HG02870 (cell line): ENCODE measurements at regions not wholly inside any gene's neighbourhood (a gene's known extent, or its start where the extent isn't known, plus 50 kb on each side); places are given as distances from the start of the nearest gene placed in this dataset.

ENCODE experiments used
- ATAC-seq: cut with Tn5 transposase; IDR thresholded peaks from one replicate; pipeline ENCODE4 v1.9.1; 2021; ENCODE audit warnings: mild to moderate bottlenecking, moderate library complexity; ENCODE audit not compliant: unreplicated experiment

GRCh38 chr3:102269406-102269805 lies 165.4 kb upstream of the ZPLD1 start:
- no peak for ATAC-seq

- ATAC-seq: no peak
Observed at GRCh38 chr3:102290241-102290640, 144.6 kb upstream of the ZPLD1 start.

GRCh38 chr3:102295756-102296155 lies 139.1 kb upstream of the ZPLD1 start:
- ATAC-seq: no peak

GRCh38 chr3:102297072-102297658 lies 137.7 kb upstream of the ZPLD1 start:
- no peak for ATAC-seq

GRCh38 chr3:102299125-102299877 lies 135.5 kb upstream of the ZPLD1 start:
- ATAC-seq: no peak

- ATAC-seq: no peak
Observed at GRCh38 chr3:102301155-102301880, 133.5 kb upstream of the ZPLD1 start.

GRCh38 chr3:102302020-102302419 lies 132.8 kb upstream of the ZPLD1 start:
- ATAC-seq: no peak

- no peak for ATAC-seq
Observed at GRCh38 chr3:102304550-102304949, 130.3 kb upstream of the ZPLD1 start.

- no peak for ATAC-seq
Observed at GRCh38 chr3:102307442-102307841, 127.4 kb upstream of the ZPLD1 start.

GRCh38 chr3:102329066-102329465 lies 105.7 kb upstream of the ZPLD1 start:
- ATAC-seq: no peak

GRCh38 chr3:102329561-102329960 lies 105.3 kb upstream of the ZPLD1 start:
- ATAC-seq: no peak

GRCh38 chr3:102332205-102332604 lies 102.6 kb upstream of the ZPLD1 start:
- ATAC-seq: no peak

- ATAC-seq: no peak
Observed at GRCh38 chr3:102332934-102333333, 101.9 kb upstream of the ZPLD1 start.

- no peak for ATAC-seq
Observed at GRCh38 chr3:102336130-102336529, 98.7 kb upstream of the ZPLD1 start.

GRCh38 chr3:102339671-102340070 lies 95.1 kb upstream of the ZPLD1 start:
- no peak for ATAC-seq

GRCh38 chr3:102346897-102347296 lies 87.9 kb upstream of the ZPLD1 start:
- ATAC-seq: no peak

- no peak for ATAC-seq
Observed at GRCh38 chr3:102348904-102349303, 85.9 kb upstream of the ZPLD1 start.

GRCh38 chr3:102353148-102353547 lies 81.7 kb upstream of the ZPLD1 start:
- ATAC-seq: no peak

GRCh38 chr3:102353805-102354204 lies 81.0 kb upstream of the ZPLD1 start:
- ATAC-seq: peak; percentile 49

- ATAC-seq: peak; percentile 38
Observed at GRCh38 chr3:102354818-102355515, 79.8 kb upstream of the ZPLD1 start.

GRCh38 chr3:102356506-102356905 lies 78.3 kb upstream of the ZPLD1 start:
- ATAC-seq: no peak
